ENCODE measurements at regions not wholly inside any gene's neighbourhood (a gene's known extent, or its start where the extent isn't known, plus 50 kb on each side); places are given as distances from the start of the nearest gene placed in this dataset.

DNA sequence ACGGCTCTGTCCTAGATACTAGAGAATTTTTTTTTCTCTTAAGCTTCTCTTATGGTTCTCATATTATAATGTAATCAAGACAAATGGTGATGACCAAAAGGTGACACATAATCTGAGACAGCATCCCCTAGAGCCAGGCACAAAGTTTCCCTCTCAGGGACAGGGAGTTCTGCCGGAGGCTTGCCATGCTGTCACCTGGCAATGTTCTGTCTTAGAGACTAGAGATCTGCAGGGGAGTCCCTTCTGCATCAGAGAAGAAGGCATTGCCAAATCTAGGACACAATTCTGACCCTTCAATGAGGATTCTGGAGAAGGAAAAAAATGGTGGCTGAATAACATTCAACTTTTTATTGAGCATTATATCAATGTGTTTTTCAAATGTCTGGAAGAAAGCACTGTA is 261.2 kb upstream of the TRPC7 start:
- no peak for DNase-seq (ENCODE audit: extremely low spot score)
- ChIA-PET POLR2A (no interaction called here), CTCF (no interaction called here)
- TF ChIP-seq PKNOX1 (IDR thresholded peaks at IDR 0.05) (no peak), HDGF (IDR thresholded peaks at IDR 0.05; ENCODE audit: borderline replicate concordance) (no peak), ARNT (IDR thresholded peaks at IDR 0.05) (no peak), NFRKB (IDR thresholded peaks at IDR 0.05) (no peak), FOXA1 (IDR thresholded peaks at IDR 0.05) (no peak), TARDBP (IDR thresholded peaks at IDR 0.05) (no peak), ZNF384 (IDR thresholded peaks at IDR 0.05) (no peak), SUZ12 (IDR thresholded peaks at IDR 0.05) (no peak), CTBP1 (IDR thresholded peaks at IDR 0.05; ENCODE audit: borderline replicate concordance) (no peak), L3MBTL2 (conservative IDR thresholded peaks at IDR 0.05) (no peak), FOXK2 (IDR thresholded peaks at IDR 0.05) (no peak), FOXM1 (IDR thresholded peaks at IDR 0.05; ENCODE audit: borderline replicate concordance) (no peak)

GRCh38 chr5:136622747-136623146 is 257.4 kb upstream of the TRPC7 start:
- CTCF ChIA-PET = interaction anchor here (0.6 kb wide), 1 partner anchor 60 kb away, joined by 3 read pairs; no protein-coding TSS in a partner anchor
- no peak for DNase-seq (ENCODE audit: extremely low spot score)

DNA sequence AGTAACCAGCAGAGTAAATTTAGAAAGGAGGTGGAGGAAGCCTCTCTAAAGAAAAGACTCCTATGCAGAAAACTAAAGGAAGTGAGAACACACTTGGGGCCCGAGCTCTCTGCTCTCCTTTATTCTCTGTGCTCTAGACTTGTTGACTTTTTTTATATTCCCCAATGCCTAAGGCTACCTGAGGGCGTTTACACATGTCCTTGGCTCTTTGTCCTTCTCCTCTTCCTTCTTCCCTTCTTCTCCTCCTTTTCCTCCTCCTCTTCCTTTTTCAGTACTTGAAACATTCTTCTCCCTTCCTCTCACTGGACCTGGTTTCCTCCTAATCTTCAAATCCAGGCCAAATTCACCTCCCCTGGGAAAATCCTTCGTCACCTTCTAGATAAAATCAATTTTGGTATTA is 256.4 kb upstream of the TRPC7 start:
- ChIA-PET CTCF (no interaction called here), POLR2A (no interaction called here)
- no peak for TF ChIP-seq SP1 (IDR thresholded peaks at IDR 0.05)
- no peak for DNase-seq (ENCODE audit: extremely low spot score)

More at GRCh38 chr5:136622747-136623146, 257.4 kb upstream of the TRPC7 start:
- TF ChIP-seq SP1 (IDR thresholded peaks at IDR 0.05) (no peak), HDGF (IDR thresholded peaks at IDR 0.05; ENCODE audit: borderline replicate concordance) (no peak), FOXA1 (IDR thresholded peaks at IDR 0.05) (no peak), ELF4 (IDR thresholded peaks at IDR 0.05) (no peak), NFRKB (IDR thresholded peaks at IDR 0.05) (no peak), L3MBTL2 (conservative IDR thresholded peaks at IDR 0.05) (no peak), BHLHE40 (IDR thresholded peaks at IDR 0.05; ENCODE audit: borderline replicate concordance) (no peak), ARNT (IDR thresholded peaks at IDR 0.05) (no peak), PKNOX1 (IDR thresholded peaks at IDR 0.05) (no peak), SUZ12 (IDR thresholded peaks at IDR 0.05) (no peak), TARDBP (IDR thresholded peaks at IDR 0.05) (no peak)
- POLR2A ChIA-PET = no interaction called here

DNA sequence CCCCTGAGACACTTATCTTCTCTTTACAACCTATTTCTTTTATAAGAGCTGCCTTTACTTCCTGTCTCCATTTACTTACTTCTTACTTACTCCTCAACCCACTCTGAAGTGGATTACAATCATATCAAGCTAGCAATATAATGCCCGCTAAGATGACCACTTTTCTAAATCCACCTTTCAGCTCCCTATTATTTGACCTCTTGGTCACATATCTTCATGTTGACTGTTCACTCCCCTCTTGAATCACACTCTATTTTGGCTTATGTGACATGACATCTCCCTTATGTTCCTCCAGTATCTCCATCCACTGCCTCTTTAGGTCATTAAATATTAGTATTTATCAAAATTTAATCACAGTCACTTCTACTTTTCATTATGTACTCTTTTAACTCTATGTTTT is 255.3 kb upstream of the TRPC7 start:
- DNase-seq (ENCODE audit: extremely low spot score) = no peak
- no peak for TF ChIP-seq LEF1 (IDR thresholded peaks at IDR 0.05; ENCODE audit: borderline replicate concordance)
- TF ChIP-seq SUZ12 (IDR thresholded peaks at IDR 0.05) = no peak
- TF ChIP-seq ELF4 (IDR thresholded peaks at IDR 0.05) = no peak
- TF ChIP-seq FOXK2 (IDR thresholded peaks at IDR 0.05) = no peak
- TF ChIP-seq HDGF (IDR thresholded peaks at IDR 0.05; ENCODE audit: borderline replicate concordance) = no peak
- no peak for TF ChIP-seq ZNF384 (IDR thresholded peaks at IDR 0.05)
- no peak for TF ChIP-seq SP1 (IDR thresholded peaks at IDR 0.05)
- TF ChIP-seq FOXM1 (IDR thresholded peaks at IDR 0.05; ENCODE audit: borderline replicate concordance) = no peak
- no peak for TF ChIP-seq TARDBP (IDR thresholded peaks at IDR 0.05)
- no peak for TF ChIP-seq ARNT (IDR thresholded peaks at IDR 0.05)
- TF ChIP-seq FOXA1 (IDR thresholded peaks at IDR 0.05) = no peak
- no peak for TF ChIP-seq L3MBTL2 (conservative IDR thresholded peaks at IDR 0.05)
- TF ChIP-seq PKNOX1 (IDR thresholded peaks at IDR 0.05) = no peak
- TF ChIP-seq BHLHE40 (IDR thresholded peaks at IDR 0.05; ENCODE audit: borderline replicate concordance) = no peak
- TF ChIP-seq NFRKB (IDR thresholded peaks at IDR 0.05) = no peak
- TF ChIP-seq CTBP1 (IDR thresholded peaks at IDR 0.05; ENCODE audit: borderline replicate concordance) = no peak
- CTCF ChIA-PET = no interaction called here
- POLR2A ChIA-PET = no interaction called here

DNA sequence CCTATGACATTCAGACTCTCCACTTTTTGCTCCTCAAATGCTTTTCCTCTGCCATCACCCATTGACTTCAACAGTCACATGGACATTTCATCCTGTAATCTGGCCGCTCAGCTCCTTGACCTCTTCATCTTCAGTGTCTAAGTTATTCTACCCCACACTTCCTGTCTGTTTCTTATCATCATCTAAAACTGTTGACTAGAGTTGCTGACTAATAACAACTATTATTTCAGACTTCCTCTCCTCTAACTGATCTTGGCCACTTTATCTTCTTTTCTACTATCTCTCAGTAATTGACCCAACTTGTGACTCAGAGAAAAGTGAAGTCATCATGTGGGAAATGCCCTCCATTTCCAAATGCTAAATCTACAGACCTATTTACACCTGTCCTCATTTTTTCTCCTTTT is 254.7 kb upstream of the TRPC7 start:
- ChIA-PET POLR2A (no interaction called here), CTCF (no interaction called here)
- TF ChIP-seq NFRKB (IDR thresholded peaks at IDR 0.05) (no peak), LEF1 (IDR thresholded peaks at IDR 0.05; ENCODE audit: borderline replicate concordance) (no peak), ARNT (IDR thresholded peaks at IDR 0.05) (no peak), FOXA1 (IDR thresholded peaks at IDR 0.05) (no peak), CTBP1 (IDR thresholded peaks at IDR 0.05; ENCODE audit: borderline replicate concordance) (no peak), HDGF (IDR thresholded peaks at IDR 0.05; ENCODE audit: borderline replicate concordance) (no peak), FOXM1 (IDR thresholded peaks at IDR 0.05; ENCODE audit: borderline replicate concordance) (no peak), TARDBP (IDR thresholded peaks at IDR 0.05) (no peak), BHLHE40 (IDR thresholded peaks at IDR 0.05; ENCODE audit: borderline replicate concordance) (no peak)
- DNase-seq (ENCODE audit: extremely low spot score) = no peak

DNA sequence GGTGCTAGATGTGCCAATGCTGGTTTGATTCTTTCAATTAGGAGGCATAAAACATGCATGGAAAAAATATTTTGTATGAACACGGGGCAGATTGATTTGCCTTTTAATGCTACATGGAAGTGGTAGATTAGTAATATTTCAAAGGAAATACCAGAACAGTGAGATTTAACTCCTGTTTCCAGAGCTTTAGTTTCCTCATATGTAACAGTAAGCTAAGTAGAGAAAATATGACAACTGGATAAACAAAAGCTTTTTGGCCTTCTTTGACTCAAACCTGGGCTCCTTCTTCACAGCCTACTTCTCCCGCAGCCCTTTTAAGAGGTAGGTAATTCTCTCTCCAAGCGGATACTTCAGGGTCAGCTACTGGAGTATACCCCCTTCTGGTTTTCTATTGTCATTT is 254.2 kb upstream of the TRPC7 start:
- ChIA-PET POLR2A (no interaction called here), CTCF (interaction anchor here (0.7 kb wide), 1 partner anchor 22 kb away, joined by 3 read pairs; no protein-coding TSS in a partner anchor)
- no peak for DNase-seq (ENCODE audit: extremely low spot score)
- no peak for TF ChIP-seq FOXM1 (IDR thresholded peaks at IDR 0.05; ENCODE audit: borderline replicate concordance)
- no peak for TF ChIP-seq CTBP1 (IDR thresholded peaks at IDR 0.05; ENCODE audit: borderline replicate concordance)
- TF ChIP-seq SP1 (IDR thresholded peaks at IDR 0.05) = no peak
- no peak for TF ChIP-seq FOXA1 (IDR thresholded peaks at IDR 0.05)
- no peak for TF ChIP-seq NFRKB (IDR thresholded peaks at IDR 0.05)
- no peak for TF ChIP-seq SUZ12 (IDR thresholded peaks at IDR 0.05)
- TF ChIP-seq LEF1 (IDR thresholded peaks at IDR 0.05; ENCODE audit: borderline replicate concordance) = no peak
- no peak for TF ChIP-seq ELF4 (IDR thresholded peaks at IDR 0.05)
- TF ChIP-seq PKNOX1 (IDR thresholded peaks at IDR 0.05) = no peak
- no peak for TF ChIP-seq FOXK2 (IDR thresholded peaks at IDR 0.05)
- TF ChIP-seq BHLHE40 (IDR thresholded peaks at IDR 0.05; ENCODE audit: borderline replicate concordance) = no peak
- no peak for TF ChIP-seq ARNT (IDR thresholded peaks at IDR 0.05)
- no peak for TF ChIP-seq ZNF384 (IDR thresholded peaks at IDR 0.05)
- TF ChIP-seq L3MBTL2 (conservative IDR thresholded peaks at IDR 0.05) = no peak
- TF ChIP-seq TARDBP (IDR thresholded peaks at IDR 0.05) = no peak
- no peak for TF ChIP-seq HDGF (IDR thresholded peaks at IDR 0.05; ENCODE audit: borderline replicate concordance)
